ENCODE measurements at regions not wholly inside any gene's neighbourhood (a gene's known extent, or its start where the extent isn't known, plus 50 kb on each side); places are given as distances from the start of the nearest gene placed in this dataset.

GRCh38 chr4:125658773-125659172 lies 344.0 kb downstream of the FAT4 start:
- no peak overlapping the region for H3K4me3 ChIP-seq (ENCODE audit: low read depth, low read length)
- TF ChIP-seq CTCF (IDR thresholded peaks at IDR 0.05; ENCODE audit: insufficient read depth, low read depth, low read length, missing control alignments), result no peak
- no peak for DNase-seq (ENCODE audit: low read depth)

GRCh38 chr4:125663896-125664767 lies 349.4 kb downstream of the FAT4 start:
- TF ChIP-seq CTCF (IDR thresholded peaks at IDR 0.05; ENCODE audit: insufficient read depth, low read depth, low read length, missing control alignments), result no peak
- no peak for DNase-seq (ENCODE audit: low read depth)
- no peak overlapping the region for H3K4me3 ChIP-seq (ENCODE audit: low read depth, low read length)

DNA sequence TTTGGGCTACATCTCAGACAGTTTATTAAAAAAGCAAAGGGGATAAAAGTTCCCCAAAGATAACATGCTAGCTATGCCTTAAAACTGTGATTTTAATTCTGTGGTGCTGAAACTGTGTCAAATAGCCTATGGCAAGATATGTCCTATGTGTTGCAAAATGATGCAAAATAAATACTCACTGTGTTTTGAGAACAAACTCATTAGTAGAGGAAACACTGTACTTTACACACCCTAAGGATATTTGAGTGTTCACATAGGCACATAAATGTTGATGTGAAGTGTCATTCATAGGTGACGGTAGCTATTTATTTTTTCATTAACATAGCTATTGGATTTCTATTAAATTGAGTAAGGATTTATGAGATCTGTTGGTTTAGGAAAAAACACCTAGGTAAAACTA lies 351.9 kb downstream of the FAT4 start:
- no peak overlapping the region for H3K4me3 ChIP-seq (ENCODE audit: low read depth, low read length)
- no peak for TF ChIP-seq CTCF (IDR thresholded peaks at IDR 0.05; ENCODE audit: insufficient read depth, low read depth, low read length, missing control alignments)
- DNase-seq (ENCODE audit: low read depth), result no peak

GRCh38 chr4:125676156-125676555 lies 361.4 kb downstream of the FAT4 start:
- no peak for DNase-seq (ENCODE audit: low read depth)
- H3K4me3 ChIP-seq (ENCODE audit: low read depth, low read length), result no peak overlapping the region
- no peak for TF ChIP-seq CTCF (IDR thresholded peaks at IDR 0.05; ENCODE audit: insufficient read depth, low read depth, low read length, missing control alignments)

GRCh38 chr4:125676583-125676982 lies 361.8 kb downstream of the FAT4 start:
- no peak for TF ChIP-seq CTCF (IDR thresholded peaks at IDR 0.05; ENCODE audit: insufficient read depth, low read depth, low read length, missing control alignments)
- DNase-seq (ENCODE audit: low read depth), result no peak
- no peak overlapping the region for H3K4me3 ChIP-seq (ENCODE audit: low read depth, low read length)

DNA sequence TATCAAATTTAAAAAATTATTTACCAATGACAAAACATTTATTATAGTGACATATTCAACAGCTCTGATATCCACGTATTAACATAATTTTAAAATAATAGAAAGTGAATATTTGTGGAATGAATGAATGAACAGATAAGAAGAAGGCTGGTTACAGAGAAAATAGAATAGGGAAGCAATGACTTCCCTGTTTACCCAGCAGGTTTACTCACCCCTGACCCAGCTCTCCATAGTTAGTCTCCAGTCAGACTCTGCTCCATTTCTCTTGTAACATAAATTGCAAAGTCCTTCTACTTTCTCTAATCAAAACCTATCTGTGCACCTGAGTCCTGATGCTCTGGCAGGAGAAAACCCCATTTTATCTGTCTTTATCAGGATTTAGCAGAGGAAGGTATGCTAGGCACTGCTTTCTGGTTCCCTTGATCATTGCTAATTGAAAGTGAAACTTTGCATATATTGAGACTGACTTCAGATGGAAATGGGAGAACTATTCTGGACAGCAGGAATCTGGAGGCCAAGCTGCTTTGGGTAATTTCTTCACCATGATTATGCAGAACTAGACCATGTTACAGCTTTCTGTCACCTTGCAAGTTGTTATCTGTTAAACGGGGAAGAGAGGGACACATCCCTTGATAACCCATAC lies 363.0 kb downstream of the FAT4 start:
- DNase-seq (ENCODE audit: low read depth), result no peak
- TF ChIP-seq CTCF (IDR thresholded peaks at IDR 0.05; ENCODE audit: insufficient read depth, low read depth, low read length, missing control alignments), result no peak

More for the DNA sequence above, 363.0 kb downstream of the FAT4 start:
- H3K4me3 ChIP-seq (ENCODE audit: low read depth, low read length), result no peak overlapping the region

Data from GM12865 (cell line).